IMR-90 (cell line): ENCODE measurements at regions not wholly inside any gene's neighbourhood (a gene's known extent, or its start where the extent isn't known, plus 50 kb on each side); places are given as distances from the start of the nearest gene placed in this dataset.

Source experiments
- ATAC-seq: fragments of 200-7000 bp; cut with Tn5 transposase; 2 replicates; pipeline ENCODE4 v1.9.1; 2020; ENCODE audit warnings: low read depth, mild to moderate bottlenecking, moderate library complexity
- BruUV-seq: library from RNA; stranded (reverse); fragments of 400-500 nt; replicated peaks from 2 replicates; lab custom pipeline; 2021; lab: Mats Ljungman, UMichigan
- CTCF ChIA-PET: fragments of 300-600 bp; formaldehyde crosslinking; extraction: SDS; loops from one replicate; lab custom pipeline; 2021; ENCODE audit warnings: antibody characterized with exemption; lab: Yijun Ruan, JAX
- POLR2A ChIA-PET: fragments of 300-600 bp; sonication (Branson Sonifier 250); formaldehyde crosslinking; loops from one replicate; lab custom pipeline; 2022; ENCODE audit warnings: antibody characterized with exemption; ENCODE audit not compliant: unreplicated experiment; lab: Charles Lee
- DNase-seq: peaks from one replicate; pipeline ENCODE4 v3.0.0; 2013
- H2AFZ ChIP-seq: replicated peaks from 2 replicates; pipeline ENCODE3; 2013; ENCODE audit warnings: low read length, mild to moderate bottlenecking; ENCODE audit not compliant: poor library complexity
- H2AK5ac ChIP-seq: 2 replicates; pipeline ENCODE4 v1.6.1; 2013; ENCODE audit warnings: low read depth, low read length, inconsistent platforms
- H2AK9ac ChIP-seq: replicated peaks from 2 replicates; pipeline ENCODE3; 2013; ENCODE audit warnings: mild to moderate bottlenecking, low read depth, low read length, moderate library complexity; ENCODE audit not compliant: poor library complexity
- H2BK120ac ChIP-seq: 2 replicates; pipeline ENCODE4 v1.6.1; 2013; ENCODE audit warnings: low read depth, low read length, inconsistent platforms
- H2BK15ac ChIP-seq: 3 replicates; pipeline ENCODE4 v1.6.1; 2013; ENCODE audit warnings: low read depth, low read length, inconsistent platforms
- H2BK20ac ChIP-seq: 2 replicates; pipeline ENCODE4 v1.6.1; 2013; ENCODE audit warnings: low read depth, mild to moderate bottlenecking, inconsistent platforms, low read length, moderate library complexity
- H2BK5ac ChIP-seq: 2 replicates; pipeline ENCODE4 v1.6.1; 2013; ENCODE audit warnings: mild to moderate bottlenecking, low read depth, low read length, inconsistent platforms; ENCODE audit not compliant: poor library complexity, severe bottlenecking
- H3K14ac ChIP-seq: replicated peaks from 2 replicates; pipeline ENCODE4 v1.6.1; 2013; ENCODE audit warnings: low read depth, low read length, inconsistent platforms
- H3K18ac ChIP-seq: 2 replicates; pipeline ENCODE4 v1.6.1; 2013; ENCODE audit warnings: low read depth, low read length, control low read depth
- H3K23ac ChIP-seq: 2 replicates; pipeline ENCODE4 v1.6.1; 2013; ENCODE audit warnings: low read depth, low read length, inconsistent platforms
- H3K27ac ChIP-seq: 2 replicates; pipeline ENCODE4 v1.5.1; 2013; ENCODE audit warnings: mild to moderate bottlenecking, control low read depth, low read length; ENCODE audit not compliant: insufficient read depth
- H3K27me3 ChIP-seq: 2 replicates; pipeline ENCODE4 v1.6.1; 2013; ENCODE audit warnings: low read length; ENCODE audit not compliant: control insufficient read depth, insufficient read depth
- H3K36me3 ChIP-seq: 2 replicates; pipeline ENCODE4 v1.6.1; 2013; ENCODE audit warnings: low read length, mixed read lengths; ENCODE audit not compliant: control insufficient read depth, insufficient read depth
- H3K4ac ChIP-seq: 2 replicates; pipeline ENCODE4 v1.6.1; 2013; ENCODE audit warnings: low read depth, low read length, inconsistent platforms
- H3K4me1 ChIP-seq: 2 replicates; pipeline ENCODE4 v1.6.1; 2013; ENCODE audit warnings: low read length, mixed read lengths; ENCODE audit not compliant: control insufficient read depth, insufficient read depth
- H3K4me2 ChIP-seq: 2 replicates; pipeline ENCODE4 v1.6.1; 2013; ENCODE audit warnings: low read depth, mild to moderate bottlenecking, control low read depth, low read length, moderate library complexity
- H3K4me3 ChIP-seq: 2 replicates; pipeline ENCODE4 v1.5.1; 2013; ENCODE audit warnings: low read depth, mild to moderate bottlenecking, control low read depth, low read length, moderate library complexity; ENCODE audit not compliant: insufficient read depth
- H3K56ac ChIP-seq: 2 replicates; pipeline ENCODE4 v1.6.1; 2013; ENCODE audit warnings: low read length, inconsistent platforms; ENCODE audit not compliant: insufficient read depth; ENCODE audit errors: extremely low read depth
- H3K79me1 ChIP-seq, 2 experiments: 2 replicates each; pipeline ENCODE4 v1.6.1; 2013; ENCODE audit warnings: low read length in 2 of 2, inconsistent platforms in 1 of 2, low read depth in 1 of 2
- H3K9ac ChIP-seq: 2 replicates; pipeline ENCODE4 v1.6.1; 2013; ENCODE audit warnings: low read depth, low read length, control low read depth
- H3K9me1 ChIP-seq: 2 replicates; pipeline ENCODE4 v1.6.1; 2013; ENCODE audit warnings: low read length, inconsistent platforms; ENCODE audit not compliant: insufficient read depth
- H3K9me3 ChIP-seq: 2 replicates; pipeline ENCODE4 v1.6.1; 2013; ENCODE audit warnings: low read length; ENCODE audit not compliant: control insufficient read depth, insufficient read depth
- H4K20me1 ChIP-seq: 2 replicates; pipeline ENCODE4 v1.6.1; 2013; ENCODE audit warnings: low read length, inconsistent platforms; ENCODE audit not compliant: insufficient read depth
- H4K5ac ChIP-seq: 2 replicates; pipeline ENCODE4 v1.6.1; 2013; ENCODE audit warnings: mild to moderate bottlenecking, low read depth, low read length, control low read depth
- H4K8ac ChIP-seq, 2 experiments: 2 replicates each; pipeline ENCODE4 v1.6.1; 2013; ENCODE audit warnings: low read depth in 2 of 2, low read length in 2 of 2, control low read depth in 1 of 2, inconsistent platforms in 1 of 2
- H4K91ac ChIP-seq: 2 replicates; pipeline ENCODE4 v1.6.1; 2013; ENCODE audit warnings: low read depth, low read length, inconsistent platforms; ENCODE audit not compliant: insufficient read depth
- CHD1 ChIP-seq: IDR thresholded peaks from 2 replicates; pipeline ENCODE4 v1.6.1; 2012; ENCODE audit warnings: low read depth, low read length, improper control_type of control experiment
- FOS ChIP-seq: fragments of 150-350 bp; IDR thresholded peaks from 2 replicates; pipeline ENCODE4 v1.6.1; 2016; ENCODE audit warnings: low read depth, low read length
- POLR2A ChIP-seq: IDR thresholded peaks from 2 replicates; pipeline ENCODE4 v1.6.1; 2012; ENCODE audit warnings: mild to moderate bottlenecking, low read depth, low read length
- RAD21 ChIP-seq: IDR thresholded peaks from 2 replicates; pipeline ENCODE4 v1.6.1; 2012; ENCODE audit warnings: low read length, improper control_type of control experiment
- RCOR1 ChIP-seq: IDR thresholded peaks from 2 replicates; pipeline ENCODE4 v1.6.1; 2012; ENCODE audit warnings: mild to moderate bottlenecking, low read length, improper control_type of control experiment; ENCODE audit not compliant: insufficient replicate concordance
- dilution Hi-C: fragments of 300-500 bp; cut with HindIII; formaldehyde crosslinking; loops from one replicate; pipeline ENCODE4 v1.14.3; 2018; ENCODE audit warnings: low sequenced_read_pairs; ENCODE audit not compliant: unreplicated experiment
- in situ Hi-C: fragments of 300-500 bp; cut with MboI; formaldehyde crosslinking; loops from 3 replicates; pipeline ENCODE4 v1.14.3; 2019; ENCODE audit warnings: low sequenced_read_pairs, inconsistent platforms, mixed read lengths
- intact Hi-C: fragments of 100-400 bp; cut with micrococcal nuclease; formaldehyde crosslinking; loops from 2 replicates; pipeline ENCODE4 v1.10.0; 2022
- TF ChIP-seq, protein P1 (sequence below): fragments of 150-350 bp; IDR thresholded peaks from 2 replicates; pipeline ENCODE4 v1.6.1; 2016; ENCODE audit warnings: low read depth, mild to moderate bottlenecking, low read length, moderate library complexity, borderline replicate concordance

DNA sequence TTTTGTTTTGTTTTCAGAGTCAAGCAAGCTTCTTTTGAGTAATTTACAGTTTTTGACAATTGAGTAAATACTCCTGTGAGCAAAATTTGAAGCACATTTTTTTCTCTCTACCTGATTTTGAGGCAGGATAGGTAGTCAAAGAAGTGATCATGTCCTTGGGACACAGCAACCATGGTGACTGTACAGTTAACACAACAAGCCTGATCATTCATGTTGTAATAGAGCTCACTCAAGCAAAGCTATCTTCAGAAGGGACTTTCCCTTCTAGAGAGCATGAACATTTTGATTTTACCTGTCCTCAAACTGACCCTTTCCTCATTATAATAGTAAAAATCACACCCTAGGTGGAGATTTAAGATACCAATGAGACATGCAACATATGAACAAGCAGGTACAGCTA is 126.5 kb upstream of the KCNK1 start:
- Histone ChIP-seq H3K36me3 (no peaks in the 10 kb centered on the region), H3K9me3 (peaks cover 7% of the 10 kb centered on the region), H3K4ac (no peak overlapping the region), H3K9me1 (no peaks in the 10 kb centered on the region), H2BK120ac (no peak overlapping the region), H2BK15ac (no peak overlapping the region), H3K56ac (no peak overlapping the region), H3K23ac (no peak overlapping the region), H3K9ac (no peak overlapping the region), H3K14ac (no peak overlapping the region), H2AK9ac (no peak overlapping the region), H3K27me3 (no peaks in the 10 kb centered on the region), H3K4me2 (no peak overlapping the region), H3K79me1 (no peaks in the 10 kb centered on the region), H2BK5ac (no peak overlapping the region), H3K4me3 (no peak overlapping the region), H2AK5ac (no peak overlapping the region), H2AFZ (no peak overlapping the region), H4K8ac (no peak overlapping the region), H4K5ac (no peak overlapping the region), H3K18ac (no peak overlapping the region), H3K27ac (no peak overlapping the region), H3K4me1 (no peaks in the 10 kb centered on the region), H4K20me1 (no peaks in the 10 kb centered on the region), H4K91ac (no peak overlapping the region), H2BK20ac (no peak overlapping the region)
- dilution Hi-C loops: no loop called here
- ChIA-PET POLR2A (no interaction called here), CTCF (no interaction called here)
- BruUV-seq: no TSS peak
- no peak for DNase-seq
- intact Hi-C loops: no loop called here
- ATAC-seq: no peak
- in situ Hi-C loops: no loop called here
- TF ChIP-seq FOS (no peak), CHD1 (no peak), POLR2A (no peak), RAD21 (no peak), RCOR1 (no peak)
- TF ChIP-seq, protein P1, sequence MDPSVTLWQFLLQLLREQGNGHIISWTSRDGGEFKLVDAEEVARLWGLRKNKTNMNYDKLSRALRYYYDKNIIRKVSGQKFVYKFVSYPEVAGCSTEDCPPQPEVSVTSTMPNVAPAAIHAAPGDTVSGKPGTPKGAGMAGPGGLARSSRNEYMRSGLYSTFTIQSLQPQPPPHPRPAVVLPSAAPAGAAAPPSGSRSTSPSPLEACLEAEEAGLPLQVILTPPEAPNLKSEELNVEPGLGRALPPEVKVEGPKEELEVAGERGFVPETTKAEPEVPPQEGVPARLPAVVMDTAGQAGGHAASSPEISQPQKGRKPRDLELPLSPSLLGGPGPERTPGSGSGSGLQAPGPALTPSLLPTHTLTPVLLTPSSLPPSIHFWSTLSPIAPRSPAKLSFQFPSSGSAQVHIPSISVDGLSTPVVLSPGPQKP: no peak
